ENCODE measurements at regions not wholly inside any gene's neighbourhood (a gene's known extent, or its start where the extent isn't known, plus 50 kb on each side); places are given as distances from the start of the nearest gene placed in this dataset.
A peak's percentile ranks its signal among the peaks of the same experiment; 100 is the strongest.

DNA sequence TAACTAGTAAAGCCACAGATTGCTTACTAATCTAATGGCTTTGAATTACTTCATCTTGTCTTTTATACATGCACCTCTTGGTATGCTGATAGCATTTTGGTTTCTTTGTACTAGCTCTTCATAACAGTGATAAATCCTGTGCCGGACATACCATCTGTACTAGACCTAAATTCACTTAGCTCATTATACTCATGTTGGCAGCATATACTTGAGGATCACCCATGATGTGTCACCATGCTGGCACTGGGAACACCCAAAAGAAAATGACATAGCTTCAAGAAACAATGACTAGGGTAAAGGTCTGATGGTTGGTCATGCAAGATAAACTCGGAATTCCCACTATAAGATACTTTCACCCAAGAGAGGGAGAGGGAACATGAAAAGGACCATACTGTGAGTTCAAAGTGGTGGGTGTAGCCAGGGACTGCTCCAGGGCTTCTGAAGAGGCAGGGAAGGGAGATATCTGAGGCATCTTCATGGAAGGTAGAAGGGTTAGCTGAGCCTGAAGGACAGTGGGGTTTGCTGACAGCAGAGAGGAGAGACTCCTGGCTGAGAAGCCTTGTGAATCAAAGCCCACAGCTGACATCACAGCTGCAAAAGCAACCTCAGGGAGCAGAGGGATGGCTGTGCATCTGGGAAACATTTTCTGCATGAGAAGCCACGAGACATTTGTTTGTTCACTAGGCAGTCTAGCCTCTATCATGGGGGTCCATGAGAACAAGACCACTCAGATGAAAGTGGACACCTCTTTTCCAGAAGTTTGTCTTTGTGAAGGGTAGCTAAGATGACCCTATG lies 314.2 kb downstream of the RAB28 start:
- TF ChIP-seq, protein P1, sequence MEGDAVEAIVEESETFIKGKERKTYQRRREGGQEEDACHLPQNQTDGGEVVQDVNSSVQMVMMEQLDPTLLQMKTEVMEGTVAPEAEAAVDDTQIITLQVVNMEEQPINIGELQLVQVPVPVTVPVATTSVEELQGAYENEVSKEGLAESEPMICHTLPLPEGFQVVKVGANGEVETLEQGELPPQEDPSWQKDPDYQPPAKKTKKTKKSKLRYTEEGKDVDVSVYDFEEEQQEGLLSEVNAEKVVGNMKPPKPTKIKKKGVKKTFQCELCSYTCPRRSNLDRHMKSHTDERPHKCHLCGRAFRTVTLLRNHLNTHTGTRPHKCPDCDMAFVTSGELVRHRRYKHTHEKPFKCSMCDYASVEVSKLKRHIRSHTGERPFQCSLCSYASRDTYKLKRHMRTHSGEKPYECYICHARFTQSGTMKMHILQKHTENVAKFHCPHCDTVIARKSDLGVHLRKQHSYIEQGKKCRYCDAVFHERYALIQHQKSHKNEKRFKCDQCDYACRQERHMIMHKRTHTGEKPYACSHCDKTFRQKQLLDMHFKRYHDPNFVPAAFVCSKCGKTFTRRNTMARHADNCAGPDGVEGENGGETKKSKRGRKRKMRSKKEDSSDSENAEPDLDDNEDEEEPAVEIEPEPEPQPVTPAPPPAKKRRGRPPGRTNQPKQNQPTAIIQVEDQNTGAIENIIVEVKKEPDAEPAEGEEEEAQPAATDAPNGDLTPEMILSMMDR (IDR thresholded peaks at IDR 0.05; ENCODE audit: low read depth, low read length), result no peak
- no peak for DNase-seq (ENCODE audit: low read depth in 2 of 2)
- no peak overlapping the region for H3K4me3 ChIP-seq (replicated peaks in 1 of 2; ENCODE audit: low read depth in 2 of 2, low read length in 2 of 2)

DNA sequence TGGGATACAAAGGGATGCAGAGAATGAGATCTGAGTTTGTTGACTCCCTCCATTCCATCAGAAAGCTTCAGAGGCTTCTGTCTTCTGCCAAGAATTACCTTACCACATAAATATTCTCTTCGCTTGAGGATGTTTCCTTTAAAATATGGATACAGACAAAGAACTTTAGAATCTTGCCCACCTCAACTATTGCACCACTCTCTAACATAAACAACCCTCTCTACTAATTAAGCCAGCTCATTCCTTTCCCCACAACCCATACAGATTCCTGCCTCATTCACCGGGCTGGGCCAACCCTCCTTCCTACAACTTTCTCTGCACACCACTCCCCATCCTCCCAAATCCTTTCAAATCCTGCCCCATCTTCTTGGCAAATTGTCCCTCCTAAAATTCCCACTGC lies 315.8 kb downstream of the RAB28 start:
- DNase-seq (ENCODE audit: low read depth in 2 of 2), result no peak
- no peak overlapping the region for H3K4me3 ChIP-seq (replicated peaks in 1 of 2; ENCODE audit: low read depth in 2 of 2, low read length in 2 of 2)
- TF ChIP-seq, protein P1 (IDR thresholded peaks at IDR 0.05; ENCODE audit: low read depth, low read length), result no peak

GRCh38 chr4:13166214-13166613 lies 317.9 kb downstream of the RAB28 start:
- no peak overlapping the region for H3K4me3 ChIP-seq (replicated peaks in 1 of 2; ENCODE audit: low read depth in 2 of 2, low read length in 2 of 2)
- TF ChIP-seq, protein P1 (IDR thresholded peaks at IDR 0.05; ENCODE audit: low read depth, low read length), result no peak
- no peak for DNase-seq (ENCODE audit: low read depth in 2 of 2)

DNA sequence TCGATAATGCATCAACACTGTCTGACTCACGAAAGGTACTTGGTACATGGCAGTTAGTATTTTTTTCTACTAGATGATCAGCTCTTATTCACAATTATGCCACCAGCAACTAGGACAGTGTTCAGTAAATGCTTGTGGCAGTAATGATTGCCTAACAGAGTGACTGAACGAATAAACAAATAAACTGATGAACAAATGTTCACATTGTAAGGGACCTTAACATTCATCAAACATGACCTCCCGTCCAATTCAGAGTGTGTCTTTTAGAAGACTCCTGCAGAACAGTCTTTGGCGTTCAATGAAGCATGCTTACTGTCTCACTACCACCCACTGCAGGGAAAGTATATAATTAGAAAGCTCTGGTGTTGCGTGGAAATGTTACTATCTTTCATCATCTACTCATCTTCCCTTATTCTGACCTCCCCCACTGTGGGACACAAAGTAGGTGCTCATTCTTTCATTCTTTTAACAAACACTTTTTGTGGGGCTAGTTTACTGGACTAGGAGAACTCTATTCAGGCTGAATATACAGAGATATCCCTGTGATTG lies 319.3 kb downstream of the RAB28 start:
- TF ChIP-seq, protein P1 (IDR thresholded peaks at IDR 0.05; ENCODE audit: low read depth, low read length), result no peak
- no peak overlapping the region for H3K4me3 ChIP-seq (replicated peaks in 1 of 2; ENCODE audit: low read depth in 2 of 2, low read length in 2 of 2)
- no peak for DNase-seq (ENCODE audit: low read depth in 2 of 2)

GRCh38 chr4:13162886-13163285 lies 321.3 kb downstream of the RAB28 start:
- no peak overlapping the region for H3K4me3 ChIP-seq (replicated peaks in 1 of 2; ENCODE audit: low read depth in 2 of 2, low read length in 2 of 2)
- TF ChIP-seq, protein P1 (IDR thresholded peaks at IDR 0.05; ENCODE audit: low read depth, low read length), result no peak
- peak in 1 of 2 donors; percentile 5 for DNase-seq (ENCODE audit: low read depth in 2 of 2)

DNA sequence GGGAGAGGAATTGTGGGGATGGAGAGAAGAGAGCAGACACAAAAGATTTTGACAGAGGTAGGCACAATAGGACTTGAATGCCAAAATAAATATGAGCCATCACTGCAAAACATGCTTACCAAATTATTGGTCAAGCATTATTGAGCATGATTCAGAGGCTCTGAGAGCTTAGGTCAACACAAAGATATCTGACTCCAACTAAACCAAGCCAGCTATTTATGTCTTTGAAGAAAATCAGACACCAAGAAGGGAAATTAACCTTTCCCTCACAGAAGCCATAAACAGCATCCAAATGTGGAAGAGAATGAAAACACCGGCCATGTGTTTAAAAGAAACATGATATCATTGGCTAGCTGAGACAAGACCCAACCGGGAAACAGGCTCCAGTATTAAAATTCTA lies 323.2 kb downstream of the RAB28 start:
- TF ChIP-seq, protein P1 (IDR thresholded peaks at IDR 0.05; ENCODE audit: low read depth, low read length), result no peak
- peak; percentile 9 to 51 for DNase-seq (ENCODE audit: low read depth in 2 of 2)
- no peak overlapping the region for H3K4me3 ChIP-seq (replicated peaks in 1 of 2; ENCODE audit: low read depth in 2 of 2, low read length in 2 of 2)

All from cardiac fibroblast (primary cell).